ENCODE measurements at regions not wholly inside any gene's neighbourhood (a gene's known extent, or its start where the extent isn't known, plus 50 kb on each side); places are given as distances from the start of the nearest gene placed in this dataset.
"Not testable (repeated sequence)": the region's sequence is repeated elsewhere in the genome, so short reads cannot be mapped to it uniquely, and the experiment has no call there.

- no peak for DNase-seq (ENCODE audit: low read depth)
- TF ChIP-seq, protein P1, sequence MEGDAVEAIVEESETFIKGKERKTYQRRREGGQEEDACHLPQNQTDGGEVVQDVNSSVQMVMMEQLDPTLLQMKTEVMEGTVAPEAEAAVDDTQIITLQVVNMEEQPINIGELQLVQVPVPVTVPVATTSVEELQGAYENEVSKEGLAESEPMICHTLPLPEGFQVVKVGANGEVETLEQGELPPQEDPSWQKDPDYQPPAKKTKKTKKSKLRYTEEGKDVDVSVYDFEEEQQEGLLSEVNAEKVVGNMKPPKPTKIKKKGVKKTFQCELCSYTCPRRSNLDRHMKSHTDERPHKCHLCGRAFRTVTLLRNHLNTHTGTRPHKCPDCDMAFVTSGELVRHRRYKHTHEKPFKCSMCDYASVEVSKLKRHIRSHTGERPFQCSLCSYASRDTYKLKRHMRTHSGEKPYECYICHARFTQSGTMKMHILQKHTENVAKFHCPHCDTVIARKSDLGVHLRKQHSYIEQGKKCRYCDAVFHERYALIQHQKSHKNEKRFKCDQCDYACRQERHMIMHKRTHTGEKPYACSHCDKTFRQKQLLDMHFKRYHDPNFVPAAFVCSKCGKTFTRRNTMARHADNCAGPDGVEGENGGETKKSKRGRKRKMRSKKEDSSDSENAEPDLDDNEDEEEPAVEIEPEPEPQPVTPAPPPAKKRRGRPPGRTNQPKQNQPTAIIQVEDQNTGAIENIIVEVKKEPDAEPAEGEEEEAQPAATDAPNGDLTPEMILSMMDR (conservative IDR thresholded peaks at IDR 0.05; ENCODE audit: low read length) = no peak
- H3K4me3 ChIP-seq (ENCODE audit: low read length) = no peak overlapping the region
Measured at GRCh38 chr14:30362369-30363218, 196.4 kb upstream of the G2E3 start.

DNA sequence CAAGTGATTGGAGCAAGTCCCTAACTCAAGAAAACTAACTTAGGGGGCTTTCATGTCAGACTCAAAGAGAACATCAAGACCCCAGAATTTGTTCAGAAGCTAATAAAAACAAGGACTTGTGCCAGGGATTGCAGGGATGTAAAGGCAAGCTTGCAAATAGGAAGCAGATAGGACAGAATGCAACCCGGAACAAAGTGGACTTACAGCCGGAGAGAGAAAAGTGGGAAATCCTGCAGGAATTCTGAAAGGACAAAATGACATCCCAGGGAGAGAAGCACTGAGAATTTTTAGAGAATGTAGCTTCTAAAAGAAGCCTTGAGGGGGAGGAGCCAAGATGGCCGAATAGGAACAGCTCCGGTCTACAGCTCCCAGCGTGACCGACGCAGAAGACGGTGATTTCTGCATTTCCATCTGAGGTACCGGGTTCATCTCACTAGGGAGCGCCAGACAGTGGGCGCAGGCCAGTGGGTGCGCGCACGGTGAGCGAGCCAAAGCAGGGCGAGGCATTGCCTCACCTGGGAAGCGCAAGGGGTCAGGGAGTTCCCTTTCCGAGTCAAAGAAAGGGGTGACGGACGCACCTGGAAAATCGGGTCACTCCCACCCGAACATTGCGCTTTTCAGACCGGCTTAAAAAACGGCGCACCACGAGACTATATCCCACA lies 195.6 kb upstream of the G2E3 start:
- H3K4me3 ChIP-seq (ENCODE audit: low read length); DNase-seq (ENCODE audit: low read depth): not testable (repeated sequence)

DNA sequence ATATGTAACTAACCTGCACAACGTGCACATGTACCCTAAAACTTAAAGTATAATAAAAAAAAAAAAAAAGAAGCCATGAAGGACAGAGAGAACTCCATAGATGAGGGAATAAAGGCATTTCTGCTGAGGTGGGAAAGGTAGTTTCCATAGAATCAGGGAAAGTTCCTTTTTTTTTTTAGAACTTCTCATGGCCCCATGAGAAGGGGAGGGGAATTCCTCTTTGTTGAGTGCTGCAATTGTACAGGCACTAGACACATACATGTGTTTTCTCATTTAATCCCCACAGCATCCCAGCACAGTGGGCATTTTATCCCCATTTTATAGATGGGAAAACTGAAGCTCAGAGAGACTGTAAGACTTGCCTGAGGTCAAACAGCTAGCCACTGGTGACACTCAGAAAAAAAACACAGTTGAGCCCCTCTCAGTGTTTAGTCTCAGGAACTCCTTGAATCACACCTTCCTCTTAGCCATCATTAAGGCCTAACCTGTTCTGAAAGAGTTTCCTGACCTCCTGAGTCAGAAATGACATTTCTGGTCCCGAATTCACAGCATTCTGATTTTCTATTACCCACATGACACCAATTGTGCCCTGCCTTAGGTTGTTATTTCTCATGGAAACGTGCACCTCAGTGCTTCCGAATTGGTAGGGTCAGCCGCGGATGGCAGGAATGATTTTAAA lies 189.3 kb upstream of the G2E3 start:
- TF ChIP-seq, protein P1 (conservative IDR thresholded peaks at IDR 0.05; ENCODE audit: low read length) = no peak
- H3K4me3 ChIP-seq (ENCODE audit: low read length) = no peak overlapping the region
- no peak for DNase-seq (ENCODE audit: low read depth)

DNA sequence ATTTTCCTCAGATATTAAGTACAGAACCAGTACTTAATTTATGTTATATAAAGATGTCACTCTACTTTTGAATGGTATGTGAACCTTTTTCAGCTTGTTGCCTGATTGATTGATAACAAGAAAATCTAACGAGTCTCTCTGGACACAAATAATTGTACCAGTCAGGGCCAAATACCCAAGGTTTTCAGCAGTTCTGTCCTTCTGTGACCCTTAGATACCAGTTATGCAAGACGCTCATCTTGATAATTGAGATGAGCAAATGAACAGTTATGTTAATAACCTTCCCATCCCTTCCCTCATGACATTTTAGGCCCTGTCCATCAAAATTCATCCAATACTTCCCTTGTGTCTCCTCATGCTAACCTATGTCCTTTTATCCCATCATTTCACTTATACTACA lies 185.9 kb upstream of the G2E3 start:
- TF ChIP-seq, protein P1 (conservative IDR thresholded peaks at IDR 0.05; ENCODE audit: low read length) = no peak
- no peak overlapping the region for H3K4me3 ChIP-seq (ENCODE audit: low read length)
- DNase-seq (ENCODE audit: low read depth) = no peak

- TF ChIP-seq, protein P1 (conservative IDR thresholded peaks at IDR 0.05; ENCODE audit: low read length) = no peak
Measured at GRCh38 chr14:30373526-30373925, 185.4 kb upstream of the G2E3 start.

GRCh38 chr14:30375296-30375892 lies 183.6 kb upstream of the G2E3 start:
- TF ChIP-seq, protein P1 (conservative IDR thresholded peaks at IDR 0.05; ENCODE audit: low read length) = peak; percentile 89
- no peak overlapping the region for H3K4me3 ChIP-seq (ENCODE audit: low read length)
- DNase-seq (ENCODE audit: low read depth) = peak; percentile 42

More at GRCh38 chr14:30373526-30373925, 185.4 kb upstream of the G2E3 start:
- no peak for DNase-seq (ENCODE audit: low read depth)
- H3K4me3 ChIP-seq (ENCODE audit: low read length) = no peak overlapping the region

- DNase-seq (ENCODE audit: low read depth) = no peak
- TF ChIP-seq, protein P1 (conservative IDR thresholded peaks at IDR 0.05; ENCODE audit: low read length) = no peak
- H3K4me3 ChIP-seq (ENCODE audit: low read length) = no peak overlapping the region
Measured at GRCh38 chr14:30381861-30382480, 177.0 kb upstream of the G2E3 start.
